ENCODE measurements at regions not wholly inside any gene's neighbourhood (a gene's known extent, or its start where the extent isn't known, plus 50 kb on each side); places are given as distances from the start of the nearest gene placed in this dataset.
"Not testable (repeated sequence)": the region's sequence is repeated elsewhere in the genome, so short reads cannot be mapped to it uniquely, and the experiment has no call there.

- TF ChIP-seq TAF1 (IDR thresholded peaks at IDR 0.05; ENCODE audit: low read depth, low read length); POLR2A (IDR thresholded peaks at IDR 0.05; ENCODE audit: low read depth, low read length); POLR2AphosphoS5 (IDR thresholded peaks at IDR 0.05; ENCODE audit: low read depth, low read length); PAX5 (IDR thresholded peaks at IDR 0.05; ENCODE audit: insufficient read depth, low read length, severe bottlenecking); SPI1 (IDR thresholded peaks at IDR 0.05; ENCODE audit: low read depth, low read length); POU2F2 (IDR thresholded peaks at IDR 0.05; ENCODE audit: low read depth, low read length): not testable (repeated sequence)
Measured at GRCh38 chr9:62915661-62916060, 1725.8 kb downstream of the SPATA31A7 start.
